ENCODE measurements at regions not wholly inside any gene's neighbourhood (a gene's known extent, or its start where the extent isn't known, plus 50 kb on each side); places are given as distances from the start of the nearest gene placed in this dataset.
"Not testable (repeated sequence)": the region's sequence is repeated elsewhere in the genome, so short reads cannot be mapped to it uniquely, and the experiment has no call there.

DNA sequence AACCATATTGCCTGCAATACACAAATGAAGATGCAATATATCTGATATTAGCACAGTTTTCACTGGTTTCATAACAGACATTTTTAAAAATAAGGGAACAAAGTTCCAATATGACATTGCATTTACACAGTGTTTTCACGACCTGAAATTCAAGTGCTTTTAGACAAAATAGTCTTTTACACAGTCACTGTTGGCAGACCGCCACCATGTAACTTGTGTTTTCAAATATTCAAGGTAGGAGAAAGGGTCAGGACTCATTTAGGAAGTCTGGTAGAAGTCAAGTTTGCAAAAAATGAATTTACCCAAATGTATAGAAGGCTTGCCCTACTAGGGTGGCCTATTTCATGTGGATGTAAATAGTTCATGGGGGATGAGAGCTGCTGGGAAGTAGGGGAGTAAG lies 98.1 kb upstream of the TAS2R1 start:
- no peak for DNase-seq (ENCODE audit: low read depth, low spot score)
- H3K4me3 ChIP-seq (ENCODE audit: low read length) = no peak overlapping the region

DNA sequence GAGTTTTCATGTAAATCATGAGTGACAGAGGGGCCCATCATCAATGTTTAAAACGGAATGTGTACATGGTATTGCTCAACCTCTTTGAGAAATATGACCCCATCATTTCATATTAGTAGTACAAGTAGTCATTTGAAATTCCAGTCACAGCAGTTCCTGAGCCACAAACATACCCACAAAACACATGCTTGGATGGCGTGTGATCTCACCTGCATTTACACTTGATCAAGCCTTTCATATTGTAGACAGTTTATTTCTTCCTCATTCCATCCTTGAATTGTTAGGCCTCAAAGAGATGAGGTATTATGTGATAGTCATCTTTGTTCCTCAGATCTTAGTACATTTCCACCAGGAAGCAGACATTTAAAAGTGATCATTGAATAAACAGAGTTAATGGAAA lies 96.8 kb upstream of the TAS2R1 start:
- H3K4me3 ChIP-seq (ENCODE audit: low read length) = no peak overlapping the region
- no peak for DNase-seq (ENCODE audit: low read depth, low spot score)

DNA sequence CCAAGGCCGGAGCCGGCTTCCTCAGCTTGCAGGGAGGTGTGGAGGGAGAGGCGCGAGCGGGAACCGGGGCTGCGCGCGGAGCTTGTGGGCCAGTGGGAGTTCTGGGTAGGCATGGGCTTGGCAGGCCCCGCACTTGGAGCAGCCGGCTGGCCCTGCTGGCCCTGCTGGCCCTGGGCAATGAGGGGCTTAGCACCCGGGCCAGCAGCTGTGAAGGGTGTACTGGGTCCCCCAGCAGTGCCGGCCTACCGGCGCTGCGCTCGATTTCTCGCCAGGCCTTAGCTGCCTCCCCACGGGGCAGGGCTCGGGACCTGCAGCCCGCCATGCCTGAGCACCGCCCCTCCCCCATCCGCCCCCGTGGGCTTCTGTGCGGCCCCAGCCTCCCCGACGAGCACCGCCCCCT lies 95.1 kb upstream of the TAS2R1 start:
- DNase-seq (ENCODE audit: low read depth, low spot score); H3K4me3 ChIP-seq (ENCODE audit: low read length): not testable (repeated sequence)

DNA sequence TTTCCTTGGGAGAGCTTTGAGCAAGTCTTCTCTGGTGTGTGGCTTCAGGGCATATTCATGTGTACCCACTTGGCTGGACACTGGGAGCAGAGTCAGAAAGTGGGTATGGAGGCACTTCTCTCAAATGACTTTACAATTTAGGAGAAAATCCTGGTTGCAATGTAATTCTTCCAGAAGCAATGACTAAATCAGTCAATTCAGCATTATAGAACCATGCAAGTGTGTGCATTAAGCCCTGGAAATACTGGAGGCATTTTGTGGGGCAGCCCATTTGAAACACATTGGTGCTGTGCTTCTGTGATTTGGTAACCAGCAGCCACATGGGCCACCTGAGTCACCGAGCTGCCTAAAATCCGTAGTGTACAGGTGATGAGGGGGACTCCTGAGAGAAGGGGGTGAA lies 94.6 kb upstream of the TAS2R1 start:
- H3K4me3 ChIP-seq (ENCODE audit: low read length) = no peak overlapping the region
- DNase-seq (ENCODE audit: low read depth, low spot score) = no peak

DNA sequence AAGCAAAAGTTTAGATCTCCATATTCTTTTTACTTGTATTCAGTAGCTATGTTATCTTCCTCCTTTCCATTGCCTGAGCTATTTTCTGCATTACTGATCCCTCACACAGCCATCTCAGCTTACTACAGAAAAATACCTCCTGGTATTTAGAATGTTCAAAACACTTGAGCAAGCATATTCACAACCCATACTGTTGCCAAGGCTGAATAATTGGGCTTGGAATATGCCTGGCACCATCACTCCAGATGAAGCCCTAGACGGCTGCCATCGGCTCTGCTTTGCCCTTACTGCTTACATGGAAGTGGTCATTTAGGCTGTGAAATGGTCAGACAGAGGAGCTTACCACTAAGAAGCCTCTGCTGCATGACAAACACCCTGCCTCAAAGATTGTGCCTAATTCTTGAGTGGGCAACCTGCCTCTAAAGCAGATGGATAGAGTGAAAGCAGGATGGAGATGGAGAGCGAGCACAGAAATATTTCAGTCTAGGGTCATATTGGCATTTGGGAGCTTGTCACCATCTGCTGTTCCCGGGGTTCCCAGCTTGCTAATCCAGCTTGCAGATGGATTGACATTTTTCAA lies 92.5 kb upstream of the TAS2R1 start:
- DNase-seq (ENCODE audit: low read depth, low spot score) = no peak
- H3K4me3 ChIP-seq (ENCODE audit: low read length) = no peak overlapping the region

DNA sequence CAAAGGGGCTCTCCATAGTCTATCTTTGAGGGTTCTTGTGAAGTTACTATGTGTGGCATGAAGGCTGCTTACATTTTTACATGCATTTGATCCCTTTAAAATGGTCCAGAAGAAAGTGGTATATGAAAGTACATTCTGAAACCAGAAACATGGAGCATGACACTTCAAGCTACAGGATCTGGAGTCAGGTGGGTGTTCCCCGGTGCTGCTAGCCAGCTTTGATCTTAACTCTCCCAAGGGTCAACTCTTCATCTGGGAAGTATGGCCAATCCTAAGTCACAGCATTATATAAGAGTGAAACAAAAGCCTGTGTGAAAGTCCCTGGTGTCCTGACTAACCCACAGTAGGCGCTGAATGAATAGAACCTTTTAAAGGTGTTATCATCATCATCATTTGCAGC lies 91.0 kb upstream of the TAS2R1 start:
- no peak overlapping the region for H3K4me3 ChIP-seq (ENCODE audit: low read length)
- no peak for DNase-seq (ENCODE audit: low read depth, low spot score)

DNA sequence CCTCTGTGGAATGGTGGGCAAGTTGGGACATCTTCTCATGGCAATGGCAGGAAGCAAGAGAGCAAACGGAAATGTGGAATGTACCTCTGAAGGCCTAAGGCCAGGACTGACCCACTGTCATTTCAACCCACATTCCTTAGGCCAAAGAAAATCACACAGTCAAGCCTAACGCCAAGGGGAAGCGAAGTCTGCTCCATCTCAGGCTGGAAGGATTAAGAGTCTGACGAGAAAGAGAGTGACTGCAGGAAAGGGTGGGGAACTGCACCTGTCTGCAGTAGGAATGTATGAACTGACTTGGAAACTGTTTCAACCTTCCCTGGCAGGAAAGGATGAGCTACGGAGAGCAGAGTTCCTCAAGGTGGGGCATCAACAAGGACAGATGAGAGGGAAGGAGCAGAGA lies 90.2 kb upstream of the TAS2R1 start:
- no peak overlapping the region for H3K4me3 ChIP-seq (ENCODE audit: low read length)
- no peak for DNase-seq (ENCODE audit: low read depth, low spot score)

DNA sequence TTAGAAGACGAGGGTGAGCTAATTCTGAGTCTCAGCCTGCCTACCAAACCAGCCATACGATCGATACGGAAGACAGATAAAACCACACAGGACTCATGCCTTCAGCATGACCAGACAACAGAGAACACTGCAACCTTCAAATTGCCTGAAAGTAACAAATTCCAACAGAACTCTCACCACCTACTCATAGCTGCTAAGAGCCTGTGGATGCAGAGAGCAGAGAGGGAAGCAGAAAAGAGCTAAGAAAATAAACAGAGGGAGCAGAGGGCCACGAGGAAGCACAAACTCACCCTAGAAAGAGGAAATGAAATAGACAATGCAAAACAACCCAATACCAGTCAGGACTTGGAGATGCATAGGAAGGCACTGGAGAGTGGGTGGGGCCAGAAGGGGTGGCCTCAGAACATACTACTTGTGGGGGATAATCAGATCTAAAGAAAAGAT lies 86.7 kb upstream of the TAS2R1 start:
- DNase-seq (ENCODE audit: low read depth, low spot score) = no peak
- H3K4me3 ChIP-seq (ENCODE audit: low read length) = no peak overlapping the region

DNA sequence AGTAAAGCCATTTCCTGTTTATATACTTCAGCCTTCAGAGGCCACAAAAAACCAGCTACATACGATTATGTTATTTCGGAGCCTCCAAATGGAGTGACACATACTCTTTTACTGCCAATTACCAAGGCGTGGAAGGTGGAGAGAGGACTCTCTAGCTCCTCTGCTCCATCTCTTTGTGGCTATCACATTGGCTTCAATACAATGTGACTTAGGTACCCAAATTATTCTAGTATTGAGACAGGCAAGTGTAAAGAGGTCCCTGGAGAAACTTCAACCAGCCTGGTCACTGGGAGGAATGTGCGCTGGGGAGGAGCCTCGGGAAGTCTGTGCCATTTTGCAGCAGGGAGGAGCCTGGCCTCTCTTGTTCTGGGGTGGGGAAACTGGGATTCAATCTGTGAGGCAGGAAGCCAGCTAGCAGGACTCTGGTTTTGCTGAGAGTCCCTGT lies 85.8 kb upstream of the TAS2R1 start:
- no peak for DNase-seq (ENCODE audit: low read depth, low spot score)
- H3K4me3 ChIP-seq (ENCODE audit: low read length) = no peak overlapping the region

DNA sequence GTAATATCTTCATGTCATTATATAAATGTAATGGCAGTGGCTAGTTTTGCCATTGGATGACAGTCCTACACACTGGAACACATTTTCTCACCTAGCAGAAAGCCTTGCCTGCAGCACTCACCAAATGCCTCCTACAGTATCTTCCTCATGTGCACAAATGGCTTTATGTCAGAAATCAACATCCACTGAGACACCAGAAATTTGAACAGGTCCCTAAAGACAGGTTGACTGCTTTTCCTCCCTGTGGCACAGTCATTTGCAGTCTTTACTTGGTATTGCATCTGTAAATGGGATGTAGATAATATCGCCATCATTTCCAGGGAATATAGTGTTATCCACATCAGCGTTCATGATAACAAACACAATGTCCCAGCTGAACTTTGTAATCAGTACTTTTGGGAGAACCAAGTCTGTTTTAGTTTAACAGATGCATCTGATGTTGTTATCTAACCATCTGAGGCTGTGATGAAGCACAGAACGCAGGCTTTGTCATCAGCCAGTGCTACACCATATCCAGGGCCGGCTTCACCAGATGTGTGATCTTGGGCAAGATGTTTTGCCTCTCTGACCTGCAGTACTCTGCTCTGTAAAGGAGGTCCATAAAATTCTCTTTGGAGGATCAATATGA lies 83.9 kb upstream of the TAS2R1 start:
- H3K4me3 ChIP-seq (ENCODE audit: low read length) = no peak overlapping the region
- DNase-seq (ENCODE audit: low read depth, low spot score) = no peak

DNA sequence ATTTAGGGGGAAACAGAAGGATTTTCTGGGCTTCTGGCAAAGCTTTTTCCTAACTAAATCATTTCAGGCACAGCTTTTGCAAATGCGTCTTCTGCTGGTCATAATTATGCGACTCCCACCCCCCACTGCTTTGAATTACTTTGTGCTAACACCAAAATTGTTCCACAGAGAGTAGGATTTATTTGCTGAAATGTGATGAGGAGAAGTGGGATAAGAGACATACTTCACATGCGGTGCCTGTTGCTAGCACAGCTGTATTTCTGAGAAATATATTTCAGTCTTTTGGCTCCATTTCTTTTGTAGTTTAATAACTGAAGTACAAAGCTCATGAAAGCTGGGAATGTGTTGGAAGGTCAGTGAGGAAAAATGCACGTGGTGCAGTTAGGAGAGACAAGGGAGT lies 83.2 kb upstream of the TAS2R1 start:
- DNase-seq (ENCODE audit: low read depth, low spot score) = no peak
- no peak overlapping the region for H3K4me3 ChIP-seq (ENCODE audit: low read length)

DNA sequence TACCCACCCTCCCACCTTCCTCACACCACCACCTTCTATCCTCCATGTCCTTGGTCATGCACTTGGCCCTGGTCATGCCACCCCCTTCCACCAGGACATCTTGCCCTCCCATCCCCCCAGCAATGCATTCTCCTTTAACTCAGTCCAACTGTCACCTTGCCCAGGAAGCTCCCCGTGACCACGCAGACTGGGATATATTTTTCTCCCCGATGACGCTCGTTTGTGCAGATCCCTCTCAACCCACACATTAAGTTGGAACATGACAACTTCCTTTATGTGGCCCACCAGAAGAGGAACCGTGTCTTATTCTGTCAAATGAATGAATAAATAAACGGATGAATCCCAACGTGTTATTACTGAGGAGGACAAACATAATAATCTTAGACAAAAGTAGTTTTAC lies 82.8 kb upstream of the TAS2R1 start:
- DNase-seq (ENCODE audit: low read depth, low spot score) = no peak
- no peak overlapping the region for H3K4me3 ChIP-seq (ENCODE audit: low read length)

DNA sequence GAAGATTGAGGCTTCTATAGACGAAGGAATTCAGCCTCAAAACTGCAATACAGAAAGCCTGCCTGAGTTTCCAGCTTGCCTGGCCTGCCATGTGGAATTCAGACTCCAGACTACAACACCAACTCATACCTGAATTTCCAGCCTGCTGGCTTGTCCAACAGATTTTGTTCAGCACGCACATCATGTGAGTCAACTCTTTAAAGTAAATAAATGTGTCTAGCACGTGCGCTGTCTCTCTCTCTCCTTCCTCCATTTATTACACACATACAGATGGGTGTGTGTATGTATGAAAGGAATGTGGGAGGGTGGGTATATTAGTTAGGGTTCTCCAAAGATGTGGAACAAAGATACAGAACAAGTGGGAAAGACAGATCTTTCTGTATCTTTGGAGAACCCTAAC lies 82.4 kb upstream of the TAS2R1 start:
- H3K4me3 ChIP-seq (ENCODE audit: low read length) = no peak overlapping the region
- no peak for DNase-seq (ENCODE audit: low read depth, low spot score)

DNA sequence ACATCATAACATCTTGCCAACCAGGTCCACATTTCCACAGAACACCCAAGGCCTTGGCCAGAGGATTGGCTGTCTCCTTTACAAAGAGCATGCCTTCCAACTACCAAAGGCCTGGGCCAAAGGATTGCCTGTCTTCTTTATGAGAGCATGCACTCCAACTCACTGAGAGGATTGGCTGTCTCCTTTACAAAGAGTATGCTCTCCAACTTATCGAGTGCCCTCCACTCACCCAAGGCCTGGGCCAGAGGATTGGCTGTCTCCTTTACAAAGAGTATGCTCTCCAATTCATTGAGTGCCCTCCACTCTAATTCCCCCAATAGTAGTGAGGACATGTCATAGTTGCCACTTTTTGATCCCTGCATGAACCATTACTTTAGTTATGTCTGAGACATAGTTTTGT lies 79.9 kb upstream of the TAS2R1 start:
- DNase-seq (ENCODE audit: low read depth, low spot score) = no peak
- H3K4me3 ChIP-seq (ENCODE audit: low read length) = no peak overlapping the region

DNA sequence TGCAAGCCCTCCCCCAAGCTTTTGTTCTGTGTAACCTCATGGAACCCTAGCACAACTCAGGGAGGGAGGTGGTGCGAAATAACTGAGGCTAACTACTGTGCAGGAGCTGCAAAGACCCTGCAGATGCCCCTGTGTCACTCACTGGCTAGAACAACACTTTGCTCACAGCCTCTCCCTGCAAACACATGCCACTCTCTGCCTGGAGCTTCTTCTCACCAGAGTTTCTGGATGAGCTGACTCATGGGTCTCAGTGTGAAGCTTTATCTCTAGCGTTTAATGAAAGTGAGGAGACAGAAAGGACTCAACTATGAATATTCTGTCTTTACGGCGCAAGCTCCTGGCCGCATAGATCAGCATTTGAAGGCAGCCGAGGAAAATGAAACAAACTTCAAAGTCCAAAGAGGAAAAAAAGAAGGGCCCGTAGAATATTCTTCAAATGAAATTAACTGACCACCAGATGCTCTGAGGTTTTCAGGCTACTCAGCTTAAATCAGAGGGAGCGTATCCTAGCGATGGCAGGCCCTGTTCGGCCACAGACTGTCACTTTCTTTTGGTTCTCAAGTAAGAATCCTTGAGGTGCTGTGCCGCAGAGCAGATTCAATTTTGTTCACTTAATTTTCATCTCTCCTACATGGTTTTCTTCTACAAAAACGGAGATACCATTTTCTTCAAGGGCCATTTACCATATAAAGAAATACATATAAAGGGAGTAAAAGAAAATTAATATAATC lies 77.7 kb upstream of the TAS2R1 start:
- no peak for DNase-seq (ENCODE audit: low read depth, low spot score)
- no peak overlapping the region for H3K4me3 ChIP-seq (ENCODE audit: low read length)

DNA sequence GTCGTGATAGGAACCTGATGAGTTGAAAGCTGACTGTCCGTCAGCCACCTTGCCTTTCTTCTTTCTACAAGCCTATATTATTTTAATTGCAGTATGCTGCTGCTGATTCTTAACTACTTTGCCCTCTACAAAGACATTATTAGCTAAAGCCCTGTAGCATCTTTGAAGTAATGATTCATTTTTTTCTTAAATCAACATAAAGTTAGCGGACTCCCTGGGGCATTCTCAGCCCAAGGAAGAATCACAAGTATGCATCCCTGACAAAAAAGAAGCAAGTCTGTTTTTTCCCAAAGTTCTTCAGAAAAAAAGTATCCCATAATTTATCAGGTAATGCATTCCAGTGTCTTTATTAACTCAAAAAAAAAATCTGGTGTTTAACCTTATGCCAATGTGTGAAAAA lies 69.5 kb upstream of the TAS2R1 start:
- H3K4me3 ChIP-seq (ENCODE audit: low read length) = no peak overlapping the region
- DNase-seq (ENCODE audit: low read depth, low spot score) = no peak

DNA sequence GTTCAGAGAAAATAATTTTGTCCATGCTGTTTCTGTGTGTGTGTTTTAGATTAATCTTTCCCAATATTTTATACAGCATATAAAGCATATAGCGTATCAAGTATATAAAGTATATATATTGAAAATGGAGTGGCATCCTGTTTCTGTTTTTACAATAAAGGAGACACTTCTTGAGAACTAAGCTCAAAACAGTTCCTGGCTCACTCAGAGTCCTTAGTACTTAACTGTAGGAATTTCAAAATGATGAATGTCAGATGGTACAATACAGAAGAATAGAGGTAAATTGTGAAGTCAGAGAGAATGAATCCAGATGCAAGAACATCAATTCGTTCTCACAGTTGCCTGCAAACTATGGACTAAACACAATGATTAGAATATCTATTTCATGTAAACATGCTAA lies 68.7 kb upstream of the TAS2R1 start:
- DNase-seq (ENCODE audit: low read depth, low spot score) = no peak

DNA sequence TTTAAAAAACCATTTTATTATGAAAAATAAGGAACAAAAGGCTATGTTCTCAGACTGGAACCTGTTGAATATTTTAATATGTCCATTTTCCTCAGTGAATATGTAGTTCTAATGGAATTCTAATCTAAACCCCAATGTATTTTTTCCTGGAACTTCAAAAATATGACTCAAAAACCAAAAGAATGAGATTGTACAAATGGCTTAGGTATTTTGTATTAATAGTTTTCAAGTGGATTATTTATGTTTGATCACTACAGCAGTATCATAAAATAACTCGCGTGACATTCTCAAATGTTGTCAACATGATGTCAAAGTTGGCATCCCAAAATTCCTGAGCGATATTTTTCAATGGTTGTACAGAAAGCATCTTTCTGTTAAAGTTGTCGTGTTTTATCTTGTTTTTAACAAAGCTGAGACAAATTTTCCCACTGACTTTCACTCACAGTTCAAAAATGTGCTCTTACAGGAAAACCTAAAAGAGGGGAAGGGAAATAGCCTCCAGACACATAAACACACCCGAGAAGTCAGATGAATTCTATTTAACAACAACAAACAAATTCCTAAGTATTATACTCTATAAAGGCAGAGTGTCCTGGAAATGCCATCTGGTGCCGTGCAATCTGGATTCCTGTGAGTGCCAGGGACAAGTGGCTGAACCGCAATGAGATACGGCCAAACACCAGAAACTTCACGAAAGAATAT lies 68.1 kb upstream of the TAS2R1 start:
- H3K4me3 ChIP-seq (ENCODE audit: low read length) = no peak overlapping the region
- DNase-seq (ENCODE audit: low read depth, low spot score) = no peak

More for the DNA sequence above, 68.7 kb upstream of the TAS2R1 start:
- H3K4me3 ChIP-seq (ENCODE audit: low read length) = no peak overlapping the region

DNA sequence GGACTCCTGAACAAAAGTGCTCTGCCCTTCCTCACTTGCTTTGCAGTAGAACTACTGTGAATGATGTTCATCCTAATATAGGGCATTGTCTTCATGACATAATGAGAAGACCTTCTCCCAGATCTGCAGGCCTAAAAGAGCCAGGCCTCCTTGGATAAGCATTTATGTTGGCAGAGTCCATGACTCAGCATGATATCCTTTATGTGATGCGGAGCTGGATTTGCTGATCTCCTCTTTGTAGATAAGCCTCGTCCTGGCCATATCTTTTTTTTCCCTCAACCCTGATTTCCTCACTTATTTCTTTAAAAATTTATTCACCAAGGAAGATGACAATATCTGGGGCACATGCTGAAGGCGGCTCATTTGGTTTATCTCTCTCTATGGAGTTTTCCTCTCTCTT lies 62.4 kb upstream of the TAS2R1 start:
- no peak overlapping the region for H3K4me3 ChIP-seq (ENCODE audit: low read length)
- no peak for DNase-seq (ENCODE audit: low read depth, low spot score)

DNA sequence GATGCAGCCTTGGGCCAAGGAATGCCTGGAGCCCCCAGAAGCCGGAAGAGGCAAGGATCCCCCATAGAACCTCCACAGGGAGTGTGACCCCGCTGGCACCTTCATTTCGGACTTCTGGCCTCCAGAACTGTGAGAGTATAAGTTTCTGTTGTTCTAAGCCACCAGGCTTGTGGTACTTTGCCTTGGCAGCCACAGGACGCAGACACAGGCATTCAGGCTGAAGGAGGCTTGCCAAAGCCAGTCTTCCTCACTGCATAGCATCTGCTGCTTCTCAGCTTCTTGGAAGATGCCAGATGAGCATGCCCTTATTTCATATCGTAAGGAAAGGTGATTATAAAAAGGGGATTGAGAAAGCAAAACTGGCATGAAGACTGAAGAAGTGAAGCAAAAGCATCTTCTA lies 61.1 kb upstream of the TAS2R1 start:
- H3K4me3 ChIP-seq (ENCODE audit: low read length) = no peak overlapping the region
- DNase-seq (ENCODE audit: low read depth, low spot score) = no peak

All from Jurkat, Clone E6-1 (cell line).